HCT116 (cell line): ENCODE measurements at regions not wholly inside any gene's neighbourhood (a gene's known extent, or its start where the extent isn't known, plus 50 kb on each side); places are given as distances from the start of the nearest gene placed in this dataset.

Source experiments
- ATAC-seq: fragments of 200-7000 bp; cut with Tn5 transposase; 2 replicates; pipeline ENCODE4 v1.9.1; 2020; ENCODE audit warnings: mild to moderate bottlenecking, moderate library complexity
- BruUV-seq: library from RNA; stranded (reverse); fragments of 400-500 nt; replicated peaks from 2 replicates; lab custom pipeline; 2021; lab: Mats Ljungman, UMichigan
- CTCF ChIA-PET: fragments of 300-600 bp; sonication (Branson Sonifier 250); formaldehyde crosslinking; loops from one replicate; lab custom pipeline; 2021; ENCODE audit warnings: antibody characterized with exemption; lab: Charles Lee
- POLR2A ChIA-PET: fragments of 300-600, 350-600 bp; sonication (Branson Sonifier 250); formaldehyde crosslinking; loops from one replicate; lab custom pipeline; 2021; ENCODE audit warnings: antibody characterized with exemption; lab: Charles Lee
- RAD21 ChIA-PET, 2 experiments: fragments of 300-600 bp; sonication (Branson Sonifier 250); formaldehyde crosslinking; loops; one replicate each; lab custom pipeline; 2023; ENCODE audit warnings: low total read pairs in 2 of 2; ENCODE audit not compliant: uncharacterized antibody in 2 of 2, unreplicated experiment in 2 of 2, low non-redundant PET in 1 of 2; lab: Charles Lee
- DNase-seq: peaks from one replicate; pipeline ENCODE4 v3.0.0-alpha.2; 2010; ENCODE audit warnings: low read depth, low spot score
- H2AFZ ChIP-seq: fragments of 200-600 bp; shearing (Covaris generic), sonication (generic); 2 replicates; pipeline ENCODE4 v1.6.1; 2017; ENCODE audit warnings: low read depth, mixed run types, mixed read lengths, antibody characterized with exemption, low read length; ENCODE audit not compliant: poor library complexity, severe bottlenecking
- H3K27ac ChIP-seq: 2 replicates; pipeline ENCODE4 v1.5.1; 2012; ENCODE audit warnings: low read depth, low read length
- H3K27me3 ChIP-seq: fragments of 200-600 bp; sonication (generic); 2 replicates; pipeline ENCODE4 v1.6.1; 2016; ENCODE audit warnings: mixed run types, low read length, mixed read lengths; ENCODE audit not compliant: insufficient read depth
- H3K36me3 ChIP-seq, 2 experiments: fragments of 200-500 bp in 1 of 2; fragments of 200-600 bp in 1 of 2; sonication (Bioruptor generic) in 1 of 2; sonication (generic) in 1 of 2; 2 replicates each; pipeline versions ENCODE4 v1.5.1 to v1.6.1; 2014 to 2016; ENCODE audit warnings: low read length in 2 of 2, inconsistent platforms in 1 of 2, mixed read lengths in 1 of 2, mixed run types in 1 of 2; ENCODE audit not compliant: insufficient read depth in 2 of 2, control insufficient read depth in 1 of 2
- H3K4me1 ChIP-seq, 2 experiments: fragments of 200-600 bp in 1 of 2; sonication (generic) in 1 of 2; 2 replicates each; pipeline versions ENCODE4 v1.5.1 to v1.6.1; 2012 to 2017; ENCODE audit warnings: low read length in 2 of 2, inconsistent platforms in 1 of 2, mild to moderate bottlenecking in 1 of 2, mixed read lengths in 1 of 2, mixed run types in 1 of 2, moderate library complexity in 1 of 2; ENCODE audit not compliant: insufficient read depth in 2 of 2, control insufficient read depth in 1 of 2
- H3K4me2 ChIP-seq: fragments of 200-600 bp; sonication (generic); 2 replicates; pipeline ENCODE4 v1.6.1; 2017; ENCODE audit warnings: mixed run types, low read length, mixed read lengths
- H3K4me3 ChIP-seq, 2 experiments: fragments of 200-600 bp in 1 of 2; sonication (generic) in 1 of 2; replicated peaks in 1 of 2; 2 replicates each; pipeline ENCODE4 v1.5.1; 2011 to 2016; ENCODE audit warnings: low read length in 2 of 2, control low read depth in 1 of 2, low read depth in 1 of 2, mild to moderate bottlenecking in 1 of 2, mixed read lengths in 1 of 2, mixed run types in 1 of 2
- H3K79me2 ChIP-seq: fragments of 200-600 bp; sonication (generic); 2 replicates; pipeline ENCODE4 v1.6.1; 2017; ENCODE audit warnings: mild to moderate bottlenecking, mixed run types, low read length, moderate library complexity, mixed read lengths; ENCODE audit not compliant: insufficient read depth
- H3K9ac ChIP-seq: fragments of 200-600 bp; sonication (generic); 2 replicates; pipeline ENCODE4 v1.6.1; 2016; ENCODE audit warnings: low read length, mixed read lengths
- H3K9me2 ChIP-seq: fragments of 200-600 bp; sonication (generic), shearing (Covaris generic); 2 replicates; pipeline ENCODE4 v1.6.1; 2017; ENCODE audit warnings: mixed run types, mild to moderate bottlenecking, moderate library complexity; ENCODE audit not compliant: insufficient read depth
- H3K9me3 ChIP-seq, 2 experiments: fragments of 200-500 bp in 1 of 2; fragments of 200-600 bp in 1 of 2; sonication (Bioruptor generic) in 1 of 2; sonication (generic) in 1 of 2; 2 replicates each; pipeline ENCODE4 v1.6.1; 2014 to 2017; ENCODE audit warnings: low read length in 2 of 2, mixed read lengths in 2 of 2, inconsistent platforms in 1 of 2, low read depth in 1 of 2, mild to moderate bottlenecking in 1 of 2, mixed run types in 1 of 2, moderate library complexity in 1 of 2; ENCODE audit not compliant: control insufficient read depth in 1 of 2, insufficient read depth in 1 of 2
- H4K20me1 ChIP-seq: fragments of 200-600 bp; sonication (generic), shearing (Covaris generic); 2 replicates; pipeline ENCODE4 v1.6.1; 2017; ENCODE audit warnings: mixed run types, mild to moderate bottlenecking, moderate library complexity; ENCODE audit not compliant: insufficient read depth
- EZH2phosphoT487 ChIP-seq: fragments of 200-600 bp; IDR thresholded peaks from 2 replicates; pipeline ENCODE4 v1.6.1; 2018; ENCODE audit warnings: antibody characterized with exemption, borderline replicate concordance
- JUND ChIP-seq: IDR thresholded peaks from 2 replicates; pipeline ENCODE4 v1.6.1; 2012
- POLR2A ChIP-seq: IDR thresholded peaks from 2 replicates; pipeline ENCODE4 v1.7.0; 2011; ENCODE audit warnings: borderline replicate concordance; ENCODE audit not compliant: insufficient read depth, insufficient read length; ENCODE audit errors: extremely low read depth
- SP1 ChIP-seq: IDR thresholded peaks from 2 replicates; pipeline ENCODE4 v1.6.1; 2012; ENCODE audit warnings: low read depth
- TCF7L2 ChIP-seq: IDR thresholded peaks from 2 replicates; pipeline ENCODE4 v1.7.0; 2011; ENCODE audit warnings: borderline replicate concordance, inconsistent platforms; ENCODE audit not compliant: insufficient read depth, insufficient read length; ENCODE audit errors: extremely low read depth
- intact Hi-C: fragments of 100-400 bp; cut with micrococcal nuclease; formaldehyde crosslinking; loops from 2 replicates; pipeline ENCODE4 v1.10.0; 2022
- TF ChIP-seq, protein P1 (sequence below): IDR thresholded peaks from 2 replicates; pipeline ENCODE4 v1.6.1; 2012
- TF ChIP-seq, protein P2 (sequence below): IDR thresholded peaks from 2 replicates; pipeline ENCODE4 v1.6.1; 2011; ENCODE audit warnings: mild to moderate bottlenecking, low read length, moderate library complexity; ENCODE audit not compliant: insufficient replicate concordance; ENCODE audit errors: extremely low read depth
- TF ChIP-seq, protein P3 (sequence below): IDR thresholded peaks from 2 replicates; pipeline ENCODE4 v1.6.1; 2012

DNA sequence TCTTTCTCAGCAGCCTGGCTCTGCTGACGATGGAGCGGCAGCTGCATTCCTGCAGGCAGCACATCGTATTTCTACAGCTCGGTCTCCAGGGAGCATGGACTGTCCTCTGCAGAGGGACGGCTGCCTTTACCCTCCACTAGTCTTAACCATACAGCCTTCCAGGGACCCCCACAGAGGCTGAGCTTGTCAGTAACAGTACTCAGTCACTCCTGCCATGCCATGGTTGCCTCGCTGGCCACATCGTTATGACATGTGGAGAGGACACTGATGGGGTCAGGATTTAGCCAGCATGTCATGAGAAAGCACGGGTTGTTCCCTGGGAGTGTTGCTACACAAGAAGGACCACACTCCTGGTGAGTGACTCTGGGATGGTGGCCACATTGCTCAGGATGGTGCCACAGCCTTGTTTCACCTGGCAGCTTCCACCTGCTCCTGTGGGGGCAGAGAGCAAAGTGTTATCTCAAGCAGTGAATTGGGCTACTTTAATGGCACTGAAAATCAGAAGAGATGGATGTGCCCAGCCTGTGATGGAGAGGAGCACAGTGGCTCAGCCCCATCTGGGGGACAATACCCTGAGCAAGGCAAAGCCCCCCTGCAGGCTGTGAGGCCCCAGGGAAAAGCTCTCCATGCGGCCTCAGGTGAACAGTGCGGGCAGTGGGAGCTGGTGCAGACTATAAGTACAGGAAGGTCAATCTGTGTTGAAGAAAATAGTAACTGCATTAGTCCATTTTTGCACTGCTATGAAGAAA lies 443.9 kb downstream of the TCERG1L start:
- H3K4me2 ChIP-seq = no peak overlapping the region
- POLR2A ChIA-PET = no interaction called here
- no peak overlapping the region for H3K27ac ChIP-seq
- no peak overlapping the region for H3K4me3 ChIP-seq
- no peaks in the 10 kb centered on the region for H3K4me1 ChIP-seq
- no peaks in the 10 kb centered on the region for H3K27me3 ChIP-seq
- intact Hi-C loops = no loop called here
- no peak overlapping the region for H2AFZ ChIP-seq
- no peak for TF ChIP-seq EZH2phosphoT487
- TF ChIP-seq, protein P1, sequence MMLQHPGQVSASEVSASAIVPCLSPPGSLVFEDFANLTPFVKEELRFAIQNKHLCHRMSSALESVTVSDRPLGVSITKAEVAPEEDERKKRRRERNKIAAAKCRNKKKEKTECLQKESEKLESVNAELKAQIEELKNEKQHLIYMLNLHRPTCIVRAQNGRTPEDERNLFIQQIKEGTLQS = no peak
- no peak for TF ChIP-seq JUND
- TF ChIP-seq SP1 = no peak
- TF ChIP-seq TCF7L2 = no peak
- TF ChIP-seq, protein P2, sequence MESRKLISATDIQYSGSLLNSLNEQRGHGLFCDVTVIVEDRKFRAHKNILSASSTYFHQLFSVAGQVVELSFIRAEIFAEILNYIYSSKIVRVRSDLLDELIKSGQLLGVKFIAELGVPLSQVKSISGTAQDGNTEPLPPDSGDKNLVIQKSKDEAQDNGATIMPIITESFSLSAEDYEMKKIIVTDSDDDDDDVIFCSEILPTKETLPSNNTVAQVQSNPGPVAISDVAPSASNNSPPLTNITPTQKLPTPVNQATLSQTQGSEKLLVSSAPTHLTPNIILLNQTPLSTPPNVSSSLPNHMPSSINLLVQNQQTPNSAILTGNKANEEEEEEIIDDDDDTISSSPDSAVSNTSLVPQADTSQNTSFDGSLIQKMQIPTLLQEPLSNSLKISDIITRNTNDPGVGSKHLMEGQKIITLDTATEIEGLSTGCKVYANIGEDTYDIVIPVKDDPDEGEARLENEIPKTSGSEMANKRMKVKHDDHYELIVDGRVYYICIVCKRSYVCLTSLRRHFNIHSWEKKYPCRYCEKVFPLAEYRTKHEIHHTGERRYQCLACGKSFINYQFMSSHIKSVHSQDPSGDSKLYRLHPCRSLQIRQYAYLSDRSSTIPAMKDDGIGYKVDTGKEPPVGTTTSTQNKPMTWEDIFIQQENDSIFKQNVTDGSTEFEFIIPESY = no peak
- TF ChIP-seq, protein P3, sequence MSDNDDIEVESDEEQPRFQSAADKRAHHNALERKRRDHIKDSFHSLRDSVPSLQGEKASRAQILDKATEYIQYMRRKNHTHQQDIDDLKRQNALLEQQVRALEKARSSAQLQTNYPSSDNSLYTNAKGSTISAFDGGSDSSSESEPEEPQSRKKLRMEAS = no peak
- TF ChIP-seq POLR2A = no peak
- no peak overlapping the region for H3K9ac ChIP-seq
- DNase-seq (no peak), ATAC-seq (no peak)
- no peaks in the 10 kb centered on the region for H3K79me2 ChIP-seq
- CTCF ChIA-PET = no interaction called here
- RAD21 ChIA-PET = no interaction called here
- no peaks in the 10 kb centered on the region for H3K9me2 ChIP-seq
- H3K9me3 ChIP-seq = no peaks in the 10 kb centered on the region
- no peaks in the 10 kb centered on the region for H4K20me1 ChIP-seq
- no peaks in the 10 kb centered on the region for H3K36me3 ChIP-seq
- BruUV-seq = no TSS peak
